Putamen (tissue), 1 donor: ENCODE measurements at regions not wholly inside any gene's neighbourhood (a gene's known extent, or its start where the extent isn't known, plus 50 kb on each side); places are given as distances from the start of the nearest gene placed in this dataset.
"Not testable (repeated sequence)": the region's sequence is repeated elsewhere in the genome, so short reads cannot be mapped to it uniquely, and the experiment has no call there.

Experiments
- DNase-seq: peaks from one replicate; pipeline ENCODE4 v3.0.0-alpha.2; 2016; ENCODE audit warnings: low spot score

GRCh38 chr13:61215116-61215515 lies 200.5 kb downstream of the PCDH20 start:
- DNase-seq: no peak

GRCh38 chr13:61214551-61214950 lies 201.1 kb downstream of the PCDH20 start:
- DNase-seq: no peak

- not testable (repeated sequence) for DNase-seq
These were observed 209.8 kb downstream of the PCDH20 start for GRCh38 chr13:61205898-61206297.

GRCh38 chr13:61204025-61204424 lies 211.6 kb downstream of the PCDH20 start:
- DNase-seq: no peak

GRCh38 chr13:61202042-61202441 lies 213.6 kb downstream of the PCDH20 start:
- DNase-seq: no peak

- no peak for DNase-seq
These were observed 222.8 kb downstream of the PCDH20 start for GRCh38 chr13:61192826-61193225.

- no peak for DNase-seq
These were observed 227.6 kb downstream of the PCDH20 start for GRCh38 chr13:61188057-61188456.

GRCh38 chr13:61187471-61187870 lies 228.2 kb downstream of the PCDH20 start:
- no peak for DNase-seq

- DNase-seq: no peak
These were observed 232.0 kb downstream of the PCDH20 start for GRCh38 chr13:61183670-61184069.

GRCh38 chr13:61180234-61180633 lies 235.4 kb downstream of the PCDH20 start:
- no peak for DNase-seq

- DNase-seq: no peak
These were observed 235.9 kb downstream of the PCDH20 start for GRCh38 chr13:61179741-61180140.

- peak; percentile 48 for DNase-seq
These were observed 244.8 kb downstream of the PCDH20 start for GRCh38 chr13:61170856-61171255.

GRCh38 chr13:61162636-61163035 lies 253.0 kb downstream of the PCDH20 start:
- DNase-seq: no peak

- no peak for DNase-seq
These were observed 253.5 kb downstream of the PCDH20 start for GRCh38 chr13:61162106-61162505.

GRCh38 chr13:61156753-61157152 lies 258.9 kb downstream of the PCDH20 start:
- DNase-seq: no peak

- DNase-seq: no peak
These were observed 264.6 kb downstream of the PCDH20 start for GRCh38 chr13:61151062-61151461.

- DNase-seq: no peak
These were observed 266.3 kb downstream of the PCDH20 start for GRCh38 chr13:61149331-61149730.

- no peak for DNase-seq
These were observed 266.8 kb downstream of the PCDH20 start for GRCh38 chr13:61148691-61149315.

GRCh38 chr13:61148211-61148610 lies 267.4 kb downstream of the PCDH20 start:
- DNase-seq: no peak

GRCh38 chr13:61146571-61146970 lies 269.1 kb downstream of the PCDH20 start:
- DNase-seq: no peak

GRCh38 chr13:61146158-61146557 lies 269.5 kb downstream of the PCDH20 start:
- no peak for DNase-seq

GRCh38 chr13:61144834-61145593 lies 270.6 kb downstream of the PCDH20 start:
- no peak for DNase-seq

- no peak for DNase-seq
These were observed 271.3 kb downstream of the PCDH20 start for GRCh38 chr13:61144301-61144700.

- no peak for DNase-seq
These were observed 273.1 kb downstream of the PCDH20 start for GRCh38 chr13:61142506-61142905.
